ENCODE measurements at regions not wholly inside any gene's neighbourhood (a gene's known extent, or its start where the extent isn't known, plus 50 kb on each side); places are given as distances from the start of the nearest gene placed in this dataset.

DNA sequence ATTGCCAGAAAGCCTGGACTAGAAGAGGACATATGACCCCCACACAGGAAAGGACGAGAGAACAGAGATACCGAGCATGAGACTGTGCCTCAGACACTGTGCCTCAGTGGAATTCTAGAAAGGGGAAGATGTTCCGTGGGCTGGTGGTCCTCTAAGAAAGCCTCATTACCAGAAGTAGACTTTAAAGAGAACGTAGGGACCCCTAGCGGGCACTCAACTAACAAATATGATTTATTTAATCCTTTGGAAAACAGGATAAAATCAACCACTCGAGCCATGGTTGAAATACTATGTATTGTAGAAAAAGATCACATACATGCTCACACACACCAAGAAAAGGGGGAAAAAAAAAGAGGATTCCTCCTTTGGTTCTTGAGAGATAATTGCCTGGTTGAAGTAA lies 701.2 kb upstream of the SORCS1 start:
- no peak for DNase-seq

DNA sequence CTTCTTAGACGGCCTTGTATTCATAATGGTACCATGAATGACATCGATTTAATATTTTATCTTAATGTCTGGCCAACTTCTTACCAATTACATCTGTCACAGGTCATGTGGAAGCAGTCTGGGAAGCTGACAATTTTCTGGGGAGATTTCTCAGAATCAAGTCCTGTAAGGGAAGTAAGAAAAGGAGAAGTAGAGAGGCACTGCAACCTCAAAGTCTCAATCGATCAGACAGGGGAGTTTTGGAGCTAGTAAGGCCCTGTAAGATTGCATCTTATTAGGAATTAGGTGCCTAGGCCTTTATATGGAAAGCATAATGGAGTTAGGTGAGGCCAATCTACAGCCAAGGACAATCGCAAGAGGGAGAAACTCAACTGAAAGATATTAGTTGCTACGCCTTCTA lies 694.6 kb upstream of the SORCS1 start:
- DNase-seq: no peak

DNA sequence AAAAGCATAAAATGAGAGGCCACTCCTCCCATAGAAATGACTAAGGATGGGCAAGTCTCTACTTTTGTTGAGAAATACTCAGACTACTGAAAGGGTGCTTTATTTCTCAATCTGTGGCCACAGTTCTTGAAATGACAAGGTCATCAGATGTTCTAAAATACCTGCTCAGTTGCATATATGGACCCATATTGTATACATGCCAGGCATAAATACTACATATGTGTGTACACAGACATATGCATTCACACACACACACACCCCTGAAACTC lies 691.5 kb upstream of the SORCS1 start:
- DNase-seq: no peak

DNA sequence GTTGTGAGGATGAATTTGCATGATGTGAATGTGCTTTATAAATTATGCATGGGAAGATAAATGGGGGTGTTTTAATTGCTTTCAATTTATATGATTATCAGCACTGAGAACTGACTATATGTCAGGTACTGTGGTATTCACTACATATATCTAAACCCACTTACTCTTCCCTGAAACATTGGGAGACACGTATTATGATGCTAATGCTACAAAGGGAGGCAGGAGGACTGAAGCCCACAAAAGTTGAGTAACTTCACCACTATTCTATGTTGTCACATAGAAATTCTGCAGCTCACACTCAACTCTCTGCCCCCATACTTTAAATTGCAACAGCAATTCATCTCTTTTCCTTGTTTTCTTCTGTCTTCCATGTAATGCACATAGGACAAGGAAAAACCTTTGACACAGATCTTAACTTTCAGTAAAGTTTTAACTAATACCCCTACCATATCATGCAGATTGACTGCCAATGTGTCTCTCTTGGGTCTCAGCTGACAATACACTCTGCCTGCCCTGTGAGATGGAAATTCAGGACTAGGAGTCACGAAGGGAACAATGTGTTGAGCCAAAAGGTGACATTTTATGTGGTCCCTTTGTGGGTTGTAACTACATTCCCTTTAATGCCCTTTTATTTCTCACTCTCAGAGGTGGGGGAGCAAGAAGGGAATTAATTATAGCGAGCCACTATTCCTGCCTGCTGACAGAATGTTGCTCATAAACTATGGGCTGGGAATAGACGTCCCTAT lies 691.0 kb upstream of the SORCS1 start:
- DNase-seq: no peak

DNA sequence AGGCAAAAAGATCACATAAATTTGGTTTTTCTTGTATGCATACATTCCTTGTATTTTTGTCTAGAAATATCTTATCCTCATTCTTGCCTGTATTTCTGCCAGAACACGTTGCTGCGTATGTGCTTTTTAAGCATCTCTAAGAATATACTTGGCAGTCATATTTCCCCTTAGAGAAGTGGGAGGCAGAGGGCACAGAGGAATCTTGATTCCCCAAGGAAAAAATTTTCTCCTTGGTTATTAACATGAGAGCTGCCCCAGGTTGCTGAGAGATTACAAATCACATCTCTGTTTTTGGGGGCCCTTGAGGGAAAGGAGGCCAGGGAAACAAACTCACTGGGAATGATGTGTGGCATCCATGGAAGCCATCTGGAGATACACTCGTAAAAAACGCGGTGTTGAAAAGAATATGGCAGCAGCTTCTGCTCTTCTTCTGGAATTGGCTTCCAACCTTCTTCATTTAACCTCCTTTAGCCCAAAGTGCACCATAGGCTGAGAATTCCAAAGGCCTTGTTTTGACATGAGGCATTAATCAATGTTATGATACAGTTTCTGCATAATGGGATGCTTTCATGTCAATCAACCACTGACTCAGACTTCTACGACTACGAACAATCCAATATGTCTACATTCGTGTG lies 684.3 kb upstream of the SORCS1 start:
- DNase-seq: no peak

DNA sequence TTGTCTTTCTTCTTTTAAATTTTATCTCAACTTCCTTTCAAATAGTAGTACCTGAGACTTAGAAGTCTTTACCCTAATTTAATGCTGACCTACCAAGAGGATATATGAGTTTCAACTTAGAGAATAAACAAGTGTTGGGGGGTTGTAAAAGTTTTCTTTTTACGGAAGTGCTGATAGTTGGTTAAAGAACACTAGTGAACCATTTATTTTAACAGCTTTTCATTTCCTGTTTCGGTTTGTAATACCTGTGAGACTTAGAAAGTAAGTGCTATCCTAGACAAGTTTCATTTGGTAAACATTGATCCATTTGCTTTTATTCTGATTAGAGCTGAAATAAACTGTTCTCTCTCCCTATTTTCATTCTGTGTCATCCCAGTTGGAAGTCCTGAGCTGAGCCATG lies 683.1 kb upstream of the SORCS1 start:
- no peak for DNase-seq

DNA sequence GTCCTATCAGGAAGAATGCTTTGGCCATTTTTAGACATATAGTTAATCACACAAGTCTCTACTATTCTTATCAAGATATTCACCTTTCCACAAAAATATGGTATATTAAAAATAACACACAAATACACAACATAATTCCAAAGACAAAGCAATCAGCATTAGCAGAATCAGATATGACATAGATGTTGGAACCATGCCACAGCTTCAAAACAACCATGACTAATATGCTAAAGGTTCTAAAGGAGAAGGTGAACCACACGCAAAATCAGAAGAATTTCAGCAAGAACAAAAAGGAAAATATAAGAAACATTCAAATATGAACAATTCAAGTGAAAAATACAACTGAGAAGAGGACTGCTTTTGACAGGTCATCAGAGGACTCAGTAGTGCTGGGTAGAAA lies 670.2 kb upstream of the SORCS1 start:
- DNase-seq: no peak

DNA sequence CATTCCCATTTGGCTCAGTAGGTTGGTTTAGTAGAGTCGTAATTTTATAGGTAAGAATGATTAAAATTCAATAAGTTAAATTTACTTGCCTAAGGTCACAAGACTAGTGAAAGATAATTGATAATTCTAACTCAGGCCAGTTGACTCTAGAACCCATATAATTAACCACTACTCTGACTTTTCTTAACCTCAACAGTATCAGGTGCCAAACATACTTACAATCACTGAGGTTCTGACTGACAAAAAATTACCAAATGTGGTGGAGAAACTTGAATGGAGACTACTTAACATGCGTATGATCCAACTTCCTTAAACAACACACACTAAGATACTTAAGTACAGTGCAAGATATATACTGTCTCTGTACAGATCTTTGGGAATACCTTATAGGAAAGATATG lies 667.3 kb upstream of the SORCS1 start:
- no peak for DNase-seq

DNA sequence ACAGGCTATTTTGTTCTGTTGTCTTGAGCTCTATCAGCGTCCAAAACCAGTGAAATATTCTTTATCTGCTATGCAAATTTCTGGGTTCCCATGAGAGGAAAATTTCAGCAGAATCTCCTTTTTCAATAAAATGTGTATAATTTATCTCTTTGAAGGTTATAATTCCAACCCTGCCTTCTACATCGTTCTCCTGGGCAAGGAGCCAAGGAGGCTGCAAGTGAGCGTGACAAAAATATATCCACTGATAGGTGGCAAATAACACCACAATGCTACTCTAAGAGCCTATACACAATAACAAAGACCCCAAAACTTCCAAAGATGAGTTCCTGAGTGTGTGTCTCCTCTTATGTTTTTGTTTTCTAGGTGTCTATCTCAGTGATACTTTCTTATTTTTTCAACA lies 664.7 kb upstream of the SORCS1 start:
- DNase-seq: no peak

DNA sequence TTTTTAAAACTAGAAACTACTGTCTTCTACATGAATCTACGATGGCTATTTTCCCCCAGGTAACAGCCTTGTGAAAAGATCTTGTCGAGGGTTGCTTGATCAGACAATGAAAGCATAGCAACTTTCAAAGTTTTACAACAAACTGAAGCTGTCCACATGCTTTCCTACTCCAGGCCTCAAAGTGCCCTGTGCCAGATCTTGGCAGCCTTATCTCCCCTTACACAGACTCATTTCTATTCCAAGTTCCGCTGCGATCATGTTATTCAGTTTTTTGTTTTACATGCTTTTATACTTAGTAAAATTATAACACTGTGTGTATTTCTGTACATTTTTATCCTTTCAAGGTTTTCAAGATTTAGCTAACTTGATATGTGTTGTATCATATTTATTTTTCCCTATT lies 661.7 kb upstream of the SORCS1 start:
- no peak for DNase-seq

DNA sequence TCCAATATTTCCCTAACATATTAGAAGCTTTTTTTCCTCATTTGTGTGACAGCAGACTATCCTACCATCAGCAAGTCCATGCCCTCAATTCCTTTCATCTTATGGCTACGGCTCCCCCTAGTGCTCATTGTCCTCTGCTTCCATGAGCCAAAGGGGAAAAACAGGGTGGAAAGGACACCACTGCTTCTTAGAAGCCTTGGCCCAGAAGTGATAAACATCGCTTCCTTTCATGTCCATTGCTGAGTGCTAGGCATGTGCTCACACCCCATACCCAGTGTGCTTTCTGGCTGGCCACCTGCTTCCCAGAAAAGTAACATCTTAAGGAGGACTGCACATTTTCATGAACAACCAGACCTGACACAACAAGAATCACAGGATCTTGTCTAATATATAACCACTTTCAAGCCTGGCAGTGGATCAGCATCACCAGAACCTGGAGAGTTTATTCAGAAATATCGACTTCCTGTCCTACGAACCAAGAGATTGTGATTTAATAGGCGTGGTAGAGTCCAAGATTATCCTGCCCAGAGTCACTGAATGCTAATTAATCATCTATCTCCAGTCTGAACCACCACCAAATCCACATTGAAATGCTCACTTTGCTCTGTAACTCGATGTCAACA lies 650.5 kb upstream of the SORCS1 start:
- no peak for DNase-seq

DNA sequence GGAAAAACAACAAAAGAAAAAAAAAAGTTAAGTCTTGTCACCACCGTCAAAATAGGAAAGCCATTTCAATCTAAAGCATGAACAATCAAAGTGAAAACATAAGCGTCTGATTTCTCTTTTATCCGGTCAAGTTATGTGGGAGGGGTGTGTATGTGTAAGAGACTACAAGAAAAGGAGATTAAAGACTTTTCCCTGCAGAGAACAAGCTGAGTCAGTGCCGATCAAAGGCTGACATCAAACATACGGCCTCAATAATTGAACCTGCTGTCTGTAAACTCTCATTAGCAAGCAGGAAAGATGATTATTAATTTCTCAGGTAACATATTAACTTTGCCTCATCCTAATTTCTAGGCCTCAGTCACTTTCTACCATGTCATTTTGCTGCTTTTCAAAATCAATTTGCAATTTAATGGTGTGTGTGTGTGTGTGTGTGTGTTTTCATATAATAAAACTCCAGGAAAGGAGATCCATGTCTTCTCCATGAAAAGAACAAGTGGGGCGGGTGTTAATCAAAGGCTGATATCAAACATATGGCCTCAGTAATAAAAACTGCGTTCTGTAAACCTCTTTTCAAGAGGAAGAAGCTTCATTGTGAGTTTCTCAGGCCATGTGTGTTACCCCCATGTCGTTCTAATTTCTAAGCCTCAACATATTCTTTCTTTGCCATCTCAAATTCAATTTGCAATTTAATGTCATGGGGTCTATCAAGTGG lies 649.1 kb upstream of the SORCS1 start:
- no peak for DNase-seq

DNA sequence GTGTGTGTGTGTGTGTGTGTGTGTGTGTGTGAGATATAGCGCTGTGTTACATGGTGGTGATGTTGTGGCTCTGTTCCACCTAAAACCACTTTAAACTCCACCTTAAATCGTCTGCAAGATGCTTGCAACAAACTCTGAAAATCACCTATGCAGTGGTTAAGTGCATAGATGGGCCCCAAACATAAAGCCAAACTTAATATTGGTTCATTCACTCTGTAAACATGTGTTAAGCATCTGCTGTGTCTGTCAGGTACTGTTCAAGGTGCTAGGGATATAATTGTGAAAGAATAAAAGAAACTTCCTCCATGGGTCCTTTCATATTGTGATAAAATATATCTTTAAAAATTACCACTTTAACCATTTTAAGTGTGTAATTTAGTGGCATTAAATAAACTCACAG lies 645.4 kb upstream of the SORCS1 start:
- no peak for DNase-seq

DNA sequence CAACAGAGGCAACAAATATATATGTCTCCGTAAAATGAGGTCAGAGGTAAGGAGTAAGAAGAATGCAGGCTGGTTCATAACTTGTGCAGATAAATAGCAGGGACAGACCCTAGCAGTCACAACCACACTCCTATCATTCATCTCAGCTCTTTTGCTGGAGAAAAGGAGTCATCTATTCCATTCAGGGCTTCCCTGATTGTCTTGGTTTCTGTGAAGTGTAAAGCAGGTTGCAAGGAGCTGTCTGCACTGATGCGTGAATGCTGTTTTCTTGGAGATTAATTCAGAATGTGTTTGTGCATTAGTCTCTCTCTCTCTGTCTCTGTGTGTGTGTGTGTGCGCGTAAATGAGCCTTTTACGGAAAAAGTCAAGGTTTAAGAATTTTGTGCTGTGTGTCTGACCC lies 643.3 kb upstream of the SORCS1 start:
- no peak for DNase-seq

DNA sequence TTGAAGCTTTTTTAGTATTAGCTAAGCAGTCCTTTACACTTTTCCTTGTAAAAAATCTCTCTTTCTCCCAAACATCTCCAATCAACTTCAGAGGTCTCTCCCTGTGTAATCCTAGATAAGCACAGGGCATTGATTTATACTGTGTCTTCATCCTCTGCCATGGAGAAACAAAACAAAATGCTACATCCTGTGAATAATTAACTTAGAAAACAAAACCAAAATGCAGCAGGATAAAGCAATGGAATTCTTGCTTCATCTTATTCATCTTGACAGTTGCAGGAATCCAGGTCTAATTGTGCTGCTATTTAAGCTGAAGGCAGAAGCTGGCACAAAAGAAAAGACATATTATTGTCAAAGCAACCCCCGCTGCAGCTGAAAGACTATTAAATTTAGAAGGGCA lies 641.5 kb upstream of the SORCS1 start:
- DNase-seq: no peak

DNA sequence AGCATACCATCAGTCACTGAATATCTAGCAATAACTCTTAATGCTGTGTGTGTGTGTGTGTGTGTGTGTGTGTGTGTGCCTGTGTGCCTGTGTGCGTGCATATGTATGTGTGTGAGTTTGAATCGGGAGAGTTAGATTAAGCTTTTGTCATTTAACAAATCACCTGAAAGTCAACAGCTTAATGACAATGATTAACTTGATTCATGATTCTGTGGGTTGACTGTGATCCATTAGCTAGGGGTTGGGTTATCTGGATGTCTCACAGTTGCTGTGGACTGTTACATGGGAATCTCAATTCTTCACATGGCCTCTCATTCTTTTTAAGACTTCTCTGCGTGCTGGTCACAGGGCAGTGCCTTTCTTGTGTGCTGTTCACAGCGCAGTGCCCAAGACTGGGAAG lies 639.0 kb upstream of the SORCS1 start:
- no peak for DNase-seq

DNA sequence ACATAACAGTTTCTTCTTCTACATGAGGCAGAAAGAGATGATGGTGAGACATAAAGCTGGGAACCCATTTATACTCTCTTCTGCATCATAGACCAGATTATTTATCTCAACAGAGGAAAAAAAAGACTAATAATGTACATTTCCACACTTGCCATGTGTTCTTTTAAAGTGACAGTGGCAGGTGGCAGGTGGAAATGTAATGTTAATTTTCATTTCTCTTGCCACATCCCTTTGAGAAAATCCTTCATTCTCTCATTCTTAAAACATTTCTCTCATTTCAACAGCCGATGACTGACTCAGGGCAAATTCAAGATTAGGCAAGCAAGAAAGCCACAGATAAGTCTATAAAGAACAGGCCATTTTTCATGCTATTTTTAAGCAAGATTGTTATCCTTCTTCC lies 635.6 kb upstream of the SORCS1 start:
- DNase-seq: no peak

DNA sequence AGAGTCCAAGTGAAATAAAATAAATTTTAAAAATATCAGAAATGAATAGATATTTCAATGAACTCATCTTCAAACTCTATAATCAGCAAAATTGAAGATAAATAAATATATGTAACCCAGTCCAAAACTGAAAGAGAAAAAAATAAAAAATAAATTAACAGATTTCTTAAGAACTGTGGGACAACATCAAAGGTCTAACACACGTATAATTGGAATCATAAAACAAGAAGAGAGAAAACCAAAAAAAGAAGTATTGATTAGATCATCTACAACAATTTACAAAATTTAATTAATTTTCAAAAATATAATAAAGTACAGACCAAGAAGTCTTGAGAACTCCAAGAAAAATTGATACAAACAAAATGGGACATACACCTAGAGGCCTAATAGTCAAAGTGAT lies 625.8 kb upstream of the SORCS1 start:
- no peak for DNase-seq

DNA sequence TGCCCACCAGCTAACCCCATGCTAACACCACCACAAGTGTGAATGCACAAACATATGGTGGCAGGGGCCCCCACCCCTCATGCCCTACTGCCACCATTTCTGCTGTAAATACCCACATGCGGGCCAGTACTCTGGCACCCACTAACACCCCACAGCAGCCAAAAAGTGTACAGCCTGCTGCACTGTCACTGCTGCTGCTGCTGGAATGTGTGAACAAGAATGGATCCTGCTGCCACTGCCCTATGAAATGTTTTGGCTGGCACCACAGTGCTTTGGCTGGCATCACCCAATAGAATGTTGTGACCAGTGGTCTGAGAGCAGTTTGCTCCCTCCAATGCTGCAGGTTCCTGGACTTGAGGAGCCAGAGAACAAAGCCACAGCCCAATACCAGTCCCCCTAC lies 606.6 kb upstream of the SORCS1 start:
- no peak for DNase-seq

DNA sequence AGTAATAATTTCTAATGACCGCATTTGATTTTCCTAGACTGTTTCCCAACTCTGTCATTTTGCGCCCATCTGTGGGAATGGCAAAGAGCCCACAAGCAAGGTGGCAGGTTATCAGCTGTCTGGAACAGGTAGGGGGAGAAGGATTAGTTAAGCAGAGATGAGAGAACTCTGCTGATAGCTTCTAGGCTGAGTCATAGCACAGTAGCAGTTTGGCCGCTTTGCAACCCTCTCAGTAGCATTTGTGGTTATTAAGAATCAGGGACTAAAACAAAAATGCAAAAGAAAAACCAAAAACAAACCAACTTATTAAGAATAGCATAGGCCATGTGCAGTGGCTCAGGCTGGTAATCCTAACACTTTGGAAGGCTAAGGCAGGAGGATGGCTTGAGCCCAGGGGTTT lies 602.7 kb upstream of the SORCS1 start:
- no peak for DNase-seq

DNA sequence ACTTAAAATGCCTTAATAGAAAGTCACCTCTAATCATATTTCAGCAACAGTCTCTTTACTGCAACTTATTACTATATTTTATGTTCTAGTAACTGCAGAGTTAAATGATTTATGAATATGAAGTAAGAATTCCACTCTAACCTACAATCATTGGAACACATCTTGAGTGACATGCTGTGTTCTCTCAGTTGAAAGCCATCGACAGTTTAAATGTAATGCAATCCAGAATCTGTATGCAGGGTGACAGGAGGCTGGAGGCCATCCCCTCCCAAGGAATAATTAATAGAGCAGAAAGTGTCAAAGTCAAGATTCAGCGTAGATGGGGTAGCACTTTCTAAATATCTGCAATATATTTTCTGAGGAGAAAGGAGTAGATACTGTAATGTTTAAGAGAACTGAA lies 590.3 kb upstream of the SORCS1 start:
- DNase-seq: no peak

DNA sequence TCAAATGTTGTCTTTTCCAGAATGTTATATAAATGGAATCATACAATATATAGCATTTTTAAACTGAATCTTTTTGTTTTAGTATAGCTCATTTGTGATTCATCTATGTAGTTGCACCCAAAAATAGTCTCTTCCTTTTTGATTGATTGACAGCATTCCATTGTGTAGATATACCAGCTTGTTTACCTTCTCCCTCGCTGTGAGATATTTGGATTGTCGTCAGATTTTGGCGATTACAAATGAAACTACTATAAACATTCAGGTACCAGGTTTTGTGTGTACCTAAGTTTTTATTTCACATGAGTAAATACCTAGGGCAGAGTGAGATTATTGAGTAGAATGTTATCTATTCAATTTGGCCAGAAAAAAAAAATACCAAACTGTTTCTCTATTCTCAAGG lies 584.7 kb upstream of the SORCS1 start:
- no peak for DNase-seq

DNA sequence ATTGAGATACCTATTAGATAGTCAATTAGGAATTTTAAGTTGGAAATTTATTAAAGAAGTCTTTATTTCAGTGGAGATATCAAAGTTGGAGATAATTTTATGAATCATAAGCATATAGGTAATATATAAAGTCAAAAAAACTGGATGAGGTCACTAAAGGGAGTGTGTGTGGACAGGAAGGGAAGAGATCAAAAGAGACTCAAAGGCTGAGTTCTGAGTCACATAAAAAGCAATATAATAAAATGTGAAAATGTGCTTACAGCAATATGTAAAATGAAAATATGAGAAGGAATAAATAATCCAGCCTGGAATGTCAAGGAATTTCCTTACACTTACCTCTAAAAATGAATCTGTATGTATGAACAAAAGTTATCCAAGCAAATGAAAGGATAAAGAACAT lies 583.3 kb upstream of the SORCS1 start:
- DNase-seq: no peak

DNA sequence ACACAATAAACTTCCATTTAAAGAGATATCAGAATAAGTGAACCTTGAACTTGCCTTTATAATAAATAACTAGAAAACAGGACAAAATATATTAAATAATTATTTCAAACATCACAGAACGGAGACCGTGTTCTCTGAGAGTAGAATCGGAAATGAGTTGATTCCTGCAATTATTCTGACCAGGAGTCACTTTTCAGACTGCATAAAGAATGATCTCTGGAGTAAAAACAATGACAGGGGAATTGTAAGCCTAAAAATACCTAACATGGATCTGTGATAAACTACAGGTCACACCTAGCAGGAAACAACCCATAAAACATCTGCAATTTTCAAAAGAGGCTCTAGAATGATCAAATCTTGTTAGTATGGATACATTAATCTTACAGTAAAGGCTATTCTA lies 577.5 kb upstream of the SORCS1 start:
- no peak for DNase-seq
